ENCODE measurements at regions not wholly inside any gene's neighbourhood (a gene's known extent, or its start where the extent isn't known, plus 50 kb on each side); places are given as distances from the start of the nearest gene placed in this dataset.
"Not testable (repeated sequence)": the region's sequence is repeated elsewhere in the genome, so short reads cannot be mapped to it uniquely, and the experiment has no call there.

DNA sequence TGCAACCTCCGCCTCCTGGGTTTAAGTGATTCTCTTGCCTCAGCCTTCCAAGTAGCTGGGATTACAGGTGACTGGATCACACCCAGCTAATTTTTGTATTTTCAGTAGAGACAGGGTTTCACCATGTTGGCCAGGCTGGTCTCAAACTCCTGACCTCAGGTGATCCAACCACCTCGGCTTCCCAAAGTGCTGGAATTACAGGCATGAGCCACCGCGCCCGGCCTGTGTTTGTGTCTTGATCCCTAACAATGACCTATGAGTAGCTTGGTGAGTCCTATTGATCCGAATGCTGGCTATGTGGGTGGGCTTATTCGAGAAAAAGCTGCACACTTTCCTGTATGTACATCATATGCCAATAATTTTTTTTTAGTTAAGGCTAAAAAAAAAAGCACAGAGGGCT is 58.5 kb upstream of the FGF3 start:
- not testable (repeated sequence) for H4K20me1 ChIP-seq (ENCODE audit: insufficient read depth, low read depth, low read length); H3K9me2 ChIP-seq (replicated peaks; ENCODE audit: insufficient read depth, low read length); H3K9me3 ChIP-seq (ENCODE audit: low read length); H3K27ac ChIP-seq (ENCODE audit: low read length); H2AFZ ChIP-seq (ENCODE audit: low read length); DNase-seq; H3K9ac ChIP-seq (ENCODE audit: low read length); H3K36me3 ChIP-seq (ENCODE audit: insufficient read depth, low read length); H3K4me3 ChIP-seq (ENCODE audit: low read length); H3K79me2 ChIP-seq (ENCODE audit: low read length); H3K4me2 ChIP-seq (ENCODE audit: low read depth, low read length, poor library complexity, severe bottlenecking); H3K27me3 ChIP-seq (ENCODE audit: low read length); H3K4me1 ChIP-seq (ENCODE audit: low read length)

DNA sequence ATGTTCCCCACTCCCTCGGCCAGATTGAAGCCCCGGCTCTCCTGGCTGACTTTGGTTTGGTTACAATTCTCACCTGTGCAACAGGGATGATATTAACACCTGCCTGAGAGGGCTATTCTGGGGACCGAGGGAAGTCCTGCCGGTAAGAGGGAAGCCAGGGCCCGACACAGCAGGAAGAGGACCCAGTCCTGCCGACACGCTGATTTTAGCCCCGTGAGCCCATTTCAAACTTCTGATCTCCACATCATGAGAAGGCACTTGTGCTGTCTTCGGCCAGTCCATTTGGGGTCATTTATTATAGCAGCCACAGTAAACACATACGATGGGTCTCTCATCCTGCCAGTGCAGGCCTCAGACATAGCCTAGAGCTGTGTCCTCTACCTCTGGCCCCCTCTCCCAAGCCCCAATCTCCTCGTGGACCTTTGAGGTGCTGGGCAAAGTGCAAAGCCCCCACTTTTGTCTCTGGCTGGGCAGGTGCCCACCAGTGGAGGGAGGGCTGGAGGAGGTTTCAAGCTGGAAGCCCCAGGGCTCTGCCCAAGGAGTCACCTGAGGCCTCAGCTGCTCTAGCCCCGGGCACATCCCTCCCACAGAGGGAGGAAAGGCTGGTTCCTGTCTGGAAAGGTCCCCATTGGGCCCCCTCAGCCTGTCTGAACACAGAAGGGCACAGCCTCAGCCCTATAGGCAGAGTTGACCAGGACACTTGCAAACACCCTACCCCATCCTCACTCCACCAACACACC is 59.1 kb upstream of the FGF3 start:
- H3K9ac ChIP-seq (ENCODE audit: low read length), result no peak overlapping the region
- H3K9me2 ChIP-seq (replicated peaks; ENCODE audit: insufficient read depth, low read length), result no peaks in the 10 kb centered on the region
- peaks cover 9% of the 10 kb centered on the region for H3K4me1 ChIP-seq (ENCODE audit: low read length)
- H3K4me2 ChIP-seq (ENCODE audit: low read depth, low read length, poor library complexity, severe bottlenecking), result no peak overlapping the region
- H2AFZ ChIP-seq (ENCODE audit: low read length), result no peak overlapping the region
- H3K9me3 ChIP-seq (ENCODE audit: low read length), result no peaks in the 10 kb centered on the region
- DNase-seq, result no peak
- peaks cover 3% of the 10 kb centered on the region; the same call in 1 of the 2 replicates for H4K20me1 ChIP-seq (ENCODE audit: insufficient read depth, low read depth, low read length)
- no peaks in the 10 kb centered on the region for H3K36me3 ChIP-seq (ENCODE audit: insufficient read depth, low read length)
- H3K27ac ChIP-seq (ENCODE audit: low read length), result no peak overlapping the region
- no peaks in the 10 kb centered on the region for H3K79me2 ChIP-seq (ENCODE audit: low read length)
- H3K4me3 ChIP-seq (ENCODE audit: low read length), result no peak overlapping the region
- H3K27me3 ChIP-seq (ENCODE audit: low read length), result no peaks in the 10 kb centered on the region

DNA sequence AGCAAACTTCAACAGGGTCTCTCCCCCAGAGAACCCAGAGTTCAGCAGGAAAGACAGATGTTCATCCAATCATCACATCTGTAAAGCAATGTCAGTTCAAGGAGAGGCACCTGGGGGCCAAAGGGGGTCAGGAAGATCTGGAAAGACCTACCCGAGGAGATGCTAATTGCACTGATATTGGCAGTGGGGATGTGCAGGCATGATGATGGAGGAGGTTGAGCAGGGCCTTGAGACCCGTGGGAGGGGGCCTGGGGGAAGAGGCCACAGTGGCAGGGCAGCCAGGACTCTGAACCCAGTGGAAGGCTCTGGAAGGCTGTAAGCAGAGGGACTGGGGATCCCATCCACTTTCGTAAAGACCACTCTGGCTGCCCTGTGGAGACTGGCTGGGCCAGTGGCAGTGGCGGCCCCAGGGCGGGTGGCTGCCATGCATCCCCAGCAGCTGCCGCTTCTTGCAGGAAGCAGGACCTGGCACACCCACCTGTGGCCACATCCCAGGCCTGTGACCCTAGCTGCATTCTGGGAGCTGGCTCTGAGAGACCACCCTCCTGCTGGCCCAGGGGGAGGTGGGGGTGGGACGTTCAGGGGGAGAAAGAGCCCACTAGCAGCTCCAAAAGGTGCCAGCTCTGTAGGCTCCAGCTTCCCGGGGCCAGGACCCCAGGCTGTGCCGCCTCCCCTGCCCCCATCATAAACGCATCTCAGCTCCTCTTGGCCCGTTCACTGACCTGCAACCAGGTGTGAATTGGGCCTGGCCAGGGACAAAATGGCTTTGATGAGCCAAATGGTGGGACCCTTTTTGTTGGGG is 59.9 kb upstream of the FGF3 start:
- H4K20me1 ChIP-seq (ENCODE audit: insufficient read depth, low read depth, low read length), result peaks cover 3% of the 10 kb centered on the region; the same call in 1 of the 2 replicates
- no peak overlapping the region for H2AFZ ChIP-seq (ENCODE audit: low read length)
- H3K9me3 ChIP-seq (ENCODE audit: low read length), result no peaks in the 10 kb centered on the region
- no peaks in the 10 kb centered on the region for H3K36me3 ChIP-seq (ENCODE audit: insufficient read depth, low read length)
- DNase-seq, result no peak
- H3K4me2 ChIP-seq (ENCODE audit: low read depth, low read length, poor library complexity, severe bottlenecking), result no peak overlapping the region
- H3K9ac ChIP-seq (ENCODE audit: low read length), result no peak overlapping the region
- H3K4me3 ChIP-seq (ENCODE audit: low read length), result no peak overlapping the region
- no peaks in the 10 kb centered on the region for H3K9me2 ChIP-seq (replicated peaks; ENCODE audit: insufficient read depth, low read length)
- no peaks in the 10 kb centered on the region for H3K27me3 ChIP-seq (ENCODE audit: low read length)
- no peaks in the 10 kb centered on the region for H3K79me2 ChIP-seq (ENCODE audit: low read length)
- H3K4me1 ChIP-seq (ENCODE audit: low read length), result peaks cover 9% of the 10 kb centered on the region
- H3K27ac ChIP-seq (ENCODE audit: low read length), result no peak overlapping the region

DNA sequence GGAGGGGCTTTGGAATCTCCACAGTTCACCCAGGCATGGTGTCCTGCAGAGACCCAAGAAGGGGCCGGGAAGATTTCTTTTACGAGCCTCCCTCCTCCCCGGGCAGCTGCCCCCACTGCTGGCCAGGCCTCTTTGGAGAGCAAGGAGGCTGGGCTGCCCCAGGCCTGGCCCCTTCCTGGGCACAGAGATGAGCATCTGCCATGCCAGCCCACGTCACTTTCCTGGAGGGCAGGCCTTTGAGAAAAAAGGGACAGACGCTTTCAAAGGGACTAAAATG is 60.5 kb upstream of the FGF3 start:
- no peaks in the 10 kb centered on the region for H3K36me3 ChIP-seq (ENCODE audit: insufficient read depth, low read length)
- peaks cover 3% of the 10 kb centered on the region; the same call in 1 of the 2 replicates for H4K20me1 ChIP-seq (ENCODE audit: insufficient read depth, low read depth, low read length)
- no peak overlapping the region for H3K27ac ChIP-seq (ENCODE audit: low read length)
- no peaks in the 10 kb centered on the region for H3K27me3 ChIP-seq (ENCODE audit: low read length)
- H3K4me2 ChIP-seq (ENCODE audit: low read depth, low read length, poor library complexity, severe bottlenecking), result no peak overlapping the region
- peaks cover 9% of the 10 kb centered on the region for H3K4me1 ChIP-seq (ENCODE audit: low read length)
- no peak overlapping the region for H2AFZ ChIP-seq (ENCODE audit: low read length)
- no peaks in the 10 kb centered on the region for H3K9me3 ChIP-seq (ENCODE audit: low read length)
- no peaks in the 10 kb centered on the region for H3K9me2 ChIP-seq (replicated peaks; ENCODE audit: insufficient read depth, low read length)
- no peak overlapping the region for H3K4me3 ChIP-seq (ENCODE audit: low read length)
- no peaks in the 10 kb centered on the region for H3K79me2 ChIP-seq (ENCODE audit: low read length)
- no peak for DNase-seq
- no peak overlapping the region for H3K9ac ChIP-seq (ENCODE audit: low read length)

DNA sequence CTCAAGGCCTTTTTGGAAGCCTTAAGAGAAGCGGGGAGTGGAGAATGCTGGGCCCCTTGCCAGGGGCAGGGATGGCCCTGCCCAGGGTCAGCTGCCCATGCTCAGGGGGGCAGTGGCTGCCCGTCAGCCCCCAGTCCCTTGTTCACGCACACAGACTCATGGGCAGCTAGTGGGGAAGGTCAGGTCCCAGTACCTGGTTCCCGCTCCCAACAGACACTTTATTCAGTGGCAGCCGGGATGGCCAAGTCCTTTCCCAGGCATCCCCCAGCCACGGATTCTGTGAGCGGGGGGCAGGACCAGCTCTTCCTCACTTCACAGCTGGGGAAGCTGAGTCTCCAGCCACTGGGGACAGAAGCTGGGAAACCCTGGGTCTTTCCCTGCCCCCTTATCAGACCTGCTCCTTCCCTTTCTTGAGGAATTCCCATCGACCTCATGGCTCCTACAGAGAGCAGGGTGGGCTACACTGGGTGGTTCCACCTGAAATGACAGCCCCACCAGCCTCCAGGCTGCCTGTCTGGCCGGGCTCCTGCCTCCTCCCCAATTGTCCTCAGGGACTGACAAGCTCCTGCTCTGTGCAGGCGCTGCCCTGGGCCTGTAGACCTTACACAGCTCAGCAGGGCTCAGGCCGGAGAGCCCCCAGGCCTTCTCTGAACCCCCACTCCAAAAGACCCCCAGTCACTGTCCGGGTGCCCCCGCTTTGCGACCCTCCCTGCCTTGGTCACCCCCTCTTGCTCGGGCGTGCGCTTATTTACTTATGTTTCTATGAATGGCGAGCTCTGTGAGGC is 61.0 kb upstream of the FGF3 start:
- H3K27ac ChIP-seq (ENCODE audit: low read length), result no peak overlapping the region
- H3K9me2 ChIP-seq (replicated peaks; ENCODE audit: insufficient read depth, low read length), result no peaks in the 10 kb centered on the region
- no peaks in the 10 kb centered on the region for H3K27me3 ChIP-seq (ENCODE audit: low read length)
- H3K4me2 ChIP-seq (ENCODE audit: low read depth, low read length, poor library complexity, severe bottlenecking), result no peak overlapping the region
- peaks cover 8% of the 10 kb centered on the region for H3K4me1 ChIP-seq (ENCODE audit: low read length)
- H2AFZ ChIP-seq (ENCODE audit: low read length), result no peak overlapping the region
- no peaks in the 10 kb centered on the region for H3K79me2 ChIP-seq (ENCODE audit: low read length)
- H3K4me3 ChIP-seq (ENCODE audit: low read length), result no peak overlapping the region
- H3K9me3 ChIP-seq (ENCODE audit: low read length), result no peaks in the 10 kb centered on the region
- H4K20me1 ChIP-seq (ENCODE audit: insufficient read depth, low read depth, low read length), result peaks cover 2% of the 10 kb centered on the region; the same call in 1 of the 2 replicates
- no peak for DNase-seq
- no peaks in the 10 kb centered on the region for H3K36me3 ChIP-seq (ENCODE audit: insufficient read depth, low read length)
- no peak overlapping the region for H3K9ac ChIP-seq (ENCODE audit: low read length)

DNA sequence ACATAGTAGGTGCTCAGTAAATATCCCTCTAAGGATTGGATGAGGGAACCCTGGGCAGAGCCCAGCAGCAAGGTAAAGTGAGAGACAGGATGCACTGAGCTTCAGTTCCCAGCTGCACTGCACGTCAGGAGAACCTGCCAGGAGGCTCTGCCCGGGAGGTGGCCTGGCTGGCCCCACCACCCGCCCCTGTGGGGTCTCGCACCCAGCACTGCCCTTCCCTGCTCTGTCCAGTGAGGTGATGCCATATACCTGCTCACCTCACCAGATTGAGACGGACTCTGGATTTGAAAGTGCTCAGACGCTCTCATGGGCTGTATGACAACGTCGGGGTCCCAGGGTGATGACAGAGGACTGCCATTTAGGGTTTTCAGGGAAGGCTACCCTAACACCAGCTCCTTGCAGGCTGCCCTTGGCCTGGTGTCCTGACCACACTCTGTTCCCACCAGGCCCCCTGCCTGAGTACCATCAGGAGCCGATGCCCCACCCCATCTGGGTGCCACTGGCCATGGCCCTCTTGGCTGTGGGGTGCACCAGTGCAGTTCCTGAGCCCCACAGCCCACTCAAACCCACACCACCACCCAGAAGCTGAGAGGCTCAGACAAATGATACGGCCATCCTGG is 61.7 kb upstream of the FGF3 start:
- H3K4me1 ChIP-seq (ENCODE audit: low read length), result peaks cover under 1% of the 10 kb centered on the region; the same call in 1 of the 2 replicates
- H3K9ac ChIP-seq (ENCODE audit: low read length), result no peak overlapping the region
- no peaks in the 10 kb centered on the region for H3K9me3 ChIP-seq (ENCODE audit: low read length)
- no peaks in the 10 kb centered on the region for H3K9me2 ChIP-seq (replicated peaks; ENCODE audit: insufficient read depth, low read length)
- no peaks in the 10 kb centered on the region for H3K79me2 ChIP-seq (ENCODE audit: low read length)
- no peaks in the 10 kb centered on the region for H4K20me1 ChIP-seq (ENCODE audit: insufficient read depth, low read depth, low read length)
- no peak overlapping the region for H3K4me2 ChIP-seq (ENCODE audit: low read depth, low read length, poor library complexity, severe bottlenecking)
- no peaks in the 10 kb centered on the region for H3K27me3 ChIP-seq (ENCODE audit: low read length)
- no peaks in the 10 kb centered on the region for H3K36me3 ChIP-seq (ENCODE audit: insufficient read depth, low read length)
- H3K4me3 ChIP-seq (ENCODE audit: low read length), result no peak overlapping the region
- DNase-seq, result no peak
- no peak overlapping the region for H3K27ac ChIP-seq (ENCODE audit: low read length)
- no peak overlapping the region for H2AFZ ChIP-seq (ENCODE audit: low read length)

DNA sequence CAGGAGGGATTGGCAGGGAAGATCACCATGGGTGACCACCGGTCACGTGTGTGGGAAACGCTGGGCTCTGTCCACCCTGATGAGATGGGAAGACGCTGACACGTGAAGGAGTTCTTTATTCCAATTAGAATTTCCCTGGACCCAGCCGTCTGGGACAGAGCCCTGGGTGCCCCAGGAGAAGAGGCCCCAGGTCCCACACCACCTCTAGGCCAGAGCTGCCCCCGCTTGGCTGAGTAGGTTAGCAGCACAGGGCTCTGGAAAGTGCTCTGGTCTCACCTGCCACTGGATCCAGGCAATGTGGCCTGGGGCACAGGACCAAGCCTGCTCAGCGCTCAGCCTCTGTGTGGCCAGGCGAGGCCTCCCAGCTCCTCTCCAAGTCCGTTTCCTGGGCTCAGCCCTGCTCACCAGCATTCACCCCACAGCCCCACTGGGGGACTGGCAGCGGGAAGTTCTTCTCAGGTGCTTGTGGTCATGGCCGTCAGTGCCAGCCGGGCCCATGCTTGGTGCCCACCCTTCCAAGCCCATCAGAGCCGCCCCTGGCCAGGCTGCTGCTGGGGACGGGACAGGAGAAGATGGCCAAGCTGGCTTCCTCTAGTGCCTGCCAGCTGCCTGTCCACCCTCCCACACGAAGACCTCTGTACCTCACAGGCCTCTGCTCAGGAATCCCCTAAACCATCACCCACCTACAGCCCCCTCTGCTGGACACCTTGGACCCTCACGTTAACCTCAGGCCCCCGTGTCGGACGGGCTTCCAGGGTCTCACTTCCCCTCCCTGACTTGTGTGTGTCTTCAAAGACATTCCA is 62.5 kb upstream of the FGF3 start:
- Histone ChIP-seq H3K27me3 (ENCODE audit: low read length) (no peaks in the 10 kb centered on the region), H3K4me1 (ENCODE audit: low read length) (no peaks in the 10 kb centered on the region), H3K4me2 (ENCODE audit: low read depth, low read length, poor library complexity, severe bottlenecking) (no peak overlapping the region), H3K9me2 (replicated peaks; ENCODE audit: insufficient read depth, low read length) (no peaks in the 10 kb centered on the region), H2AFZ (ENCODE audit: low read length) (no peak overlapping the region), H3K36me3 (ENCODE audit: insufficient read depth, low read length) (no peaks in the 10 kb centered on the region), H3K27ac (ENCODE audit: low read length) (no peak overlapping the region), H3K9ac (ENCODE audit: low read length) (no peak overlapping the region), H4K20me1 (ENCODE audit: insufficient read depth, low read depth, low read length) (no peaks in the 10 kb centered on the region), H3K79me2 (ENCODE audit: low read length) (no peaks in the 10 kb centered on the region), H3K9me3 (ENCODE audit: low read length) (no peaks in the 10 kb centered on the region), H3K4me3 (ENCODE audit: low read length) (no peak overlapping the region)
- peak; percentile 52 for DNase-seq
